ENCODE measurements at regions not wholly inside any gene's neighbourhood (a gene's known extent, or its start where the extent isn't known, plus 50 kb on each side); places are given as distances from the start of the nearest gene placed in this dataset.

- Histone ChIP-seq H3K79me2 (ENCODE audit: insufficient read depth, low read length) (no peaks in the 10 kb centered on the region), H3K4me3 (ENCODE audit: low read depth in 1 of 2, low read length in 2 of 2) (no peak overlapping the region), H3K4me1 (ENCODE audit: insufficient read depth, low read length) (no peaks in the 10 kb centered on the region), H4K20me1 (ENCODE audit: insufficient read depth, low read length) (no peaks in the 10 kb centered on the region), H2AFZ (ENCODE audit: low read depth, low read length) (no peak overlapping the region), H3K9me3 (ENCODE audit: insufficient read depth, low read length, severe bottlenecking) (no peaks in the 10 kb centered on the region), H3K27me3 (ENCODE audit: insufficient read depth, low read length, poor library complexity) (no peaks in the 10 kb centered on the region), H3K27ac (ENCODE audit: low read length) (no peak overlapping the region), H3K9ac (ENCODE audit: low read depth, low read length) (no peak overlapping the region), H3K4me2 (ENCODE audit: insufficient read depth, low read length) (no peak overlapping the region), H3K36me3 (ENCODE audit: insufficient read depth, low read length) (no peaks in the 10 kb centered on the region)
- no peak for DNase-seq
- ATAC-seq (ENCODE audit: insufficient read depth, low read depth) = no peak
- no peak for TF ChIP-seq EZH2 (IDR thresholded peaks at IDR 0.05; ENCODE audit: borderline replicate concordance, low read depth, low read length, severe bottlenecking)
- TF ChIP-seq, protein P1, sequence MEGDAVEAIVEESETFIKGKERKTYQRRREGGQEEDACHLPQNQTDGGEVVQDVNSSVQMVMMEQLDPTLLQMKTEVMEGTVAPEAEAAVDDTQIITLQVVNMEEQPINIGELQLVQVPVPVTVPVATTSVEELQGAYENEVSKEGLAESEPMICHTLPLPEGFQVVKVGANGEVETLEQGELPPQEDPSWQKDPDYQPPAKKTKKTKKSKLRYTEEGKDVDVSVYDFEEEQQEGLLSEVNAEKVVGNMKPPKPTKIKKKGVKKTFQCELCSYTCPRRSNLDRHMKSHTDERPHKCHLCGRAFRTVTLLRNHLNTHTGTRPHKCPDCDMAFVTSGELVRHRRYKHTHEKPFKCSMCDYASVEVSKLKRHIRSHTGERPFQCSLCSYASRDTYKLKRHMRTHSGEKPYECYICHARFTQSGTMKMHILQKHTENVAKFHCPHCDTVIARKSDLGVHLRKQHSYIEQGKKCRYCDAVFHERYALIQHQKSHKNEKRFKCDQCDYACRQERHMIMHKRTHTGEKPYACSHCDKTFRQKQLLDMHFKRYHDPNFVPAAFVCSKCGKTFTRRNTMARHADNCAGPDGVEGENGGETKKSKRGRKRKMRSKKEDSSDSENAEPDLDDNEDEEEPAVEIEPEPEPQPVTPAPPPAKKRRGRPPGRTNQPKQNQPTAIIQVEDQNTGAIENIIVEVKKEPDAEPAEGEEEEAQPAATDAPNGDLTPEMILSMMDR (IDR thresholded peaks at IDR 0.05; ENCODE audit: borderline replicate concordance, extremely low read depth, low read length, poor library complexity, severe bottlenecking) = no peak
These were observed 529.0 kb downstream of the ANKRD7 start for GRCh38 chr7:118753479-118753878.

DNA sequence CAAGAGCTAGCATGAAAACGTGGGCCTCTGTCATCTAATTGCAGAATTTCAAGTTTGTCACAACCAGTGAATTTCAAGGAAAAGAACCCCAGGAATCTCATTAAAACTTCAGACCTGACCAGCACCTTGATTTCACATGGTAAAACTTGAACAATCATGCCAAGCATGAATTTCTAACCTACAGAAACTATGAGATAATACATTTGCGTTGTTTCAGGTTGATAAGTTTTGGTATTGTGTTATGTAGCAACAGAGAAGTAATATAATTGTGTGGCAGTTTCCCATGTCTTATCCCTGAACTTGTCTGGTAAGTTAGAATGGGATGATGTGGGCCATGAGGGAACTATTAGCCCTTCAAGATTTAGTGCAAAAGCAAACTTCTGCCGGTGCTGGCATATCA, 530.1 kb downstream of the ANKRD7 start:
- TF ChIP-seq, protein P1 (IDR thresholded peaks at IDR 0.05; ENCODE audit: borderline replicate concordance, extremely low read depth, low read length, poor library complexity, severe bottlenecking) = no peak
- no peak for TF ChIP-seq EZH2 (IDR thresholded peaks at IDR 0.05; ENCODE audit: borderline replicate concordance, low read depth, low read length, severe bottlenecking)
- DNase-seq (no peak), ATAC-seq (ENCODE audit: insufficient read depth, low read depth) (no peak)
- H3K27ac ChIP-seq (ENCODE audit: low read length) = no peak overlapping the region
- no peaks in the 10 kb centered on the region for H3K4me1 ChIP-seq (ENCODE audit: insufficient read depth, low read length)
- no peak overlapping the region for H3K4me3 ChIP-seq (ENCODE audit: low read depth in 1 of 2, low read length in 2 of 2)
- H3K79me2 ChIP-seq (ENCODE audit: insufficient read depth, low read length) = no peaks in the 10 kb centered on the region
- no peaks in the 10 kb centered on the region for H3K36me3 ChIP-seq (ENCODE audit: insufficient read depth, low read length)
- H3K4me2 ChIP-seq (ENCODE audit: insufficient read depth, low read length) = no peak overlapping the region
- H2AFZ ChIP-seq (ENCODE audit: low read depth, low read length) = no peak overlapping the region
- no peaks in the 10 kb centered on the region for H3K27me3 ChIP-seq (ENCODE audit: insufficient read depth, low read length, poor library complexity)
- H3K9me3 ChIP-seq (ENCODE audit: insufficient read depth, low read length, severe bottlenecking) = no peaks in the 10 kb centered on the region
- no peaks in the 10 kb centered on the region for H4K20me1 ChIP-seq (ENCODE audit: insufficient read depth, low read length)
- H3K9ac ChIP-seq (ENCODE audit: low read depth, low read length) = no peak overlapping the region

DNA sequence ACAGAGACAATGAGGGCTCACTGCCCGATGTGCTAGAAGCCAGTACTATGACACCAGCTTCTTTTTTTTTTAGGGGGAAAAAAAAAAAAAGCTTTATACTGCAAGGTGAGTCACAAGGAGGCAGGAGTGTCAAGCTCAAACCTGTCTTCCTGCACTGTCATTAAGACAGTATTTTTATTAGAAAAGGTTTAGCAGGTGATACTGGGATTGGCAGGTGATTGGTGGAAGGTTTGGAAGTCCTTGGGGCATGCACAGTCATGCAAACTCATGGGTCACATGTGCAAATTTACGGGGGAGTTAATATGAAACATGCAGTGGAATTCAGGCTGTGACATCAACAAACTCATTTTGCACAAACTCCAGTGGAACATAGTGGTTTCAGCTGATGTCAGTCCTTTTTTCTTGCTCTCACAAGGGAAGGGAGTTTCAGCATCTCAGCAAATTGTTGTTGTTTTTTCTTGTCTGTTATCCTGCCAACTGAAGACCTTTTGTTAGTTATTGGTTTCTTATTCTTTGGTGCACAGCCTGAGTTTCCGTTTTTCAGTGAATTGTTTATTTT, 530.6 kb downstream of the ANKRD7 start:
- Histone ChIP-seq H3K36me3 (ENCODE audit: insufficient read depth, low read length) (no peaks in the 10 kb centered on the region), H3K4me2 (ENCODE audit: insufficient read depth, low read length) (no peak overlapping the region), H3K4me3 (ENCODE audit: low read depth in 1 of 2, low read length in 2 of 2) (no peak overlapping the region), H3K9ac (ENCODE audit: low read depth, low read length) (no peak overlapping the region), H3K27ac (ENCODE audit: low read length) (no peak overlapping the region), H3K79me2 (ENCODE audit: insufficient read depth, low read length) (no peaks in the 10 kb centered on the region), H3K9me3 (ENCODE audit: insufficient read depth, low read length, severe bottlenecking) (no peaks in the 10 kb centered on the region), H3K27me3 (ENCODE audit: insufficient read depth, low read length, poor library complexity) (no peaks in the 10 kb centered on the region), H4K20me1 (ENCODE audit: insufficient read depth, low read length) (no peaks in the 10 kb centered on the region), H3K4me1 (ENCODE audit: insufficient read depth, low read length) (no peaks in the 10 kb centered on the region), H2AFZ (ENCODE audit: low read depth, low read length) (no peak overlapping the region)
- ATAC-seq (ENCODE audit: insufficient read depth, low read depth) (no peak), DNase-seq (no peak)
- TF ChIP-seq, protein P1 (IDR thresholded peaks at IDR 0.05; ENCODE audit: borderline replicate concordance, extremely low read depth, low read length, poor library complexity, severe bottlenecking) = no peak
- TF ChIP-seq EZH2 (IDR thresholded peaks at IDR 0.05; ENCODE audit: borderline replicate concordance, low read depth, low read length, severe bottlenecking) = no peak

DNA sequence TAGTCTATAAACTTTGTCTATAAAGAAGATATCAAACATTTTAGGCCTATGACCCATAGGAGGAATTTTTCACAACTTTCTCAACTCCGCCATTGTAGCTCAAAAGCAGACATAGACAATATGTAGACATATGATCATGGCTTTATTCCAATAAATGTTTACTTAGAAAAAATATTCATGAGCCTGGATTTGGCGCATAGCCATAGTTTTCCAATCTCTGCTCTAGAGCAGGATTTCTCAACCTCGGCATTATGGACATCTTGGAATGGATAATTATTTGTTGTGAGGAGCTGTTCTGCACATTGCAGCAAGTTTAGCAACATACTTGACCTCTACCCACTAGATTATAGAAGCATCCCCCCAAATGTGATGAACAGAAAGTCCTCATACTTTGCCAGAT, 532.6 kb downstream of the ANKRD7 start:
- Histone ChIP-seq H3K4me2 (ENCODE audit: insufficient read depth, low read length) (no peak overlapping the region), H3K9me3 (ENCODE audit: insufficient read depth, low read length, severe bottlenecking) (peaks cover 6% of the 10 kb centered on the region), H3K27ac (ENCODE audit: low read length) (no peak overlapping the region), H2AFZ (ENCODE audit: low read depth, low read length) (no peak overlapping the region), H3K4me1 (ENCODE audit: insufficient read depth, low read length) (no peaks in the 10 kb centered on the region), H3K4me3 (ENCODE audit: low read depth in 1 of 2, low read length in 2 of 2) (no peak overlapping the region), H4K20me1 (ENCODE audit: insufficient read depth, low read length) (no peaks in the 10 kb centered on the region), H3K79me2 (ENCODE audit: insufficient read depth, low read length) (no peaks in the 10 kb centered on the region), H3K9ac (ENCODE audit: low read depth, low read length) (no peak overlapping the region), H3K27me3 (ENCODE audit: insufficient read depth, low read length, poor library complexity) (no peaks in the 10 kb centered on the region), H3K36me3 (ENCODE audit: insufficient read depth, low read length) (no peaks in the 10 kb centered on the region)
- TF ChIP-seq EZH2 (IDR thresholded peaks at IDR 0.05; ENCODE audit: borderline replicate concordance, low read depth, low read length, severe bottlenecking) = no peak
- TF ChIP-seq, protein P1 (IDR thresholded peaks at IDR 0.05; ENCODE audit: borderline replicate concordance, extremely low read depth, low read length, poor library complexity, severe bottlenecking) = no peak
- DNase-seq = no peak
- ATAC-seq (ENCODE audit: insufficient read depth, low read depth) = no peak

All from DND-41 (cell line).